Tibial nerve (tissue), 4 donors: ENCODE measurements at regions not wholly inside any gene's neighbourhood (a gene's known extent, or its start where the extent isn't known, plus 50 kb on each side); places are given as distances from the start of the nearest gene placed in this dataset.

Experiments used
- EP300 ChIP-seq, 2 donors: sonication (generic); formaldehyde crosslinking; IDR thresholded peaks; one replicate each; pipeline ENCODE4 v1.6.1; 2017; ENCODE audit warnings: antibody characterized with exemption in 2 of 2, mild to moderate bottlenecking in 1 of 2
- TF ChIP-seq, protein P1 (sequence below), 5 experiments: fragments of 200-600 bp in 3 of 5; fragments of 450-650 bp in 2 of 5; sonication (generic) in 3 of 5; IDR thresholded peaks; one replicate each; pipeline ENCODE4 v1.5.1; 2016 to 2019; ENCODE audit warnings: antibody characterized with exemption in 5 of 5, mild to moderate bottlenecking in 3 of 5, moderate library complexity in 2 of 5

- no peak for TF ChIP-seq EP300 (IDR thresholded peaks at IDR 0.05)
- TF ChIP-seq, protein P1, sequence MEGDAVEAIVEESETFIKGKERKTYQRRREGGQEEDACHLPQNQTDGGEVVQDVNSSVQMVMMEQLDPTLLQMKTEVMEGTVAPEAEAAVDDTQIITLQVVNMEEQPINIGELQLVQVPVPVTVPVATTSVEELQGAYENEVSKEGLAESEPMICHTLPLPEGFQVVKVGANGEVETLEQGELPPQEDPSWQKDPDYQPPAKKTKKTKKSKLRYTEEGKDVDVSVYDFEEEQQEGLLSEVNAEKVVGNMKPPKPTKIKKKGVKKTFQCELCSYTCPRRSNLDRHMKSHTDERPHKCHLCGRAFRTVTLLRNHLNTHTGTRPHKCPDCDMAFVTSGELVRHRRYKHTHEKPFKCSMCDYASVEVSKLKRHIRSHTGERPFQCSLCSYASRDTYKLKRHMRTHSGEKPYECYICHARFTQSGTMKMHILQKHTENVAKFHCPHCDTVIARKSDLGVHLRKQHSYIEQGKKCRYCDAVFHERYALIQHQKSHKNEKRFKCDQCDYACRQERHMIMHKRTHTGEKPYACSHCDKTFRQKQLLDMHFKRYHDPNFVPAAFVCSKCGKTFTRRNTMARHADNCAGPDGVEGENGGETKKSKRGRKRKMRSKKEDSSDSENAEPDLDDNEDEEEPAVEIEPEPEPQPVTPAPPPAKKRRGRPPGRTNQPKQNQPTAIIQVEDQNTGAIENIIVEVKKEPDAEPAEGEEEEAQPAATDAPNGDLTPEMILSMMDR (IDR thresholded peaks at IDR 0.05) = no peak
Observed at GRCh38 chr10:118520116-118520742, 75.2 kb downstream of the PRLHR start.
